ENCODE measurements at regions not wholly inside any gene's neighbourhood (a gene's known extent, or its start where the extent isn't known, plus 50 kb on each side); places are given as distances from the start of the nearest gene placed in this dataset.

DNA sequence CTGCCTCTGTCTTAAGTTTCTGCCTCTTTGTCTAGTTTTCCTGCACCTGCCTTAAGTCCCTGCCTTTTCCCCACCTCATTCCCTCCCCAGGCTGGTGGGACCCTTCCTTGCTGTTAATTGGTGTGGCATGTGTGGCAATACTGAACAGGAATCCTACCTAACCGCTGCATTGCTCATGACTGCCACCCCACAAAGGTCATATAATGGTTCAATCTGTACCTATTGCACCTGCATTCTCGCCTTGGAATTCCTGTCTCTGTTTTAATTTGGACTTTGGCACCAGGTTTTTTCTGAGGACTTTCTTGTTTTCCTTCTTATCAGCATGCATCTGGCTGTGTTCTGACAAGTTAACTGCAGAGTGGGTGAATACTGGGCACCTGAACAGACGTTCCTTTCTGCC lies 966.2 kb upstream of the TMEM132C start:
- no peak for DNase-seq

DNA sequence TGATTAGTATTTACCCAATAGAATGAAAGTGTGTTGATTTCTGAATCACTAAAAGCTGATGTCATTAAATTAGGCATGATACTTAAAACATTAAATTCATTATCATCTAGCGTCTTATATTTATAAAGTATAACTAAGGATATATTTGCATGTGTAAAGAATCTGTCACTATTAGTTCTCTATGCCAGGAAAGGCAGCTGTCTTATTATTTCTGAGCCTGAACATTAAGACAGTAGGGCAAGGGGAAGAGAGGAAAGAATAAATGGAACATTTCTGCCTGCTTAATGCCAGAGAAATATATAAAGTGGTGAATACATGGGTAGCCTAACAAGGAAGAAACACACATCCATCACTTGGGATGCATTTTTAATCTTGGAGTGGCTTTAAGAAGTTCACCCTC lies 965.1 kb upstream of the TMEM132C start:
- DNase-seq: no peak

DNA sequence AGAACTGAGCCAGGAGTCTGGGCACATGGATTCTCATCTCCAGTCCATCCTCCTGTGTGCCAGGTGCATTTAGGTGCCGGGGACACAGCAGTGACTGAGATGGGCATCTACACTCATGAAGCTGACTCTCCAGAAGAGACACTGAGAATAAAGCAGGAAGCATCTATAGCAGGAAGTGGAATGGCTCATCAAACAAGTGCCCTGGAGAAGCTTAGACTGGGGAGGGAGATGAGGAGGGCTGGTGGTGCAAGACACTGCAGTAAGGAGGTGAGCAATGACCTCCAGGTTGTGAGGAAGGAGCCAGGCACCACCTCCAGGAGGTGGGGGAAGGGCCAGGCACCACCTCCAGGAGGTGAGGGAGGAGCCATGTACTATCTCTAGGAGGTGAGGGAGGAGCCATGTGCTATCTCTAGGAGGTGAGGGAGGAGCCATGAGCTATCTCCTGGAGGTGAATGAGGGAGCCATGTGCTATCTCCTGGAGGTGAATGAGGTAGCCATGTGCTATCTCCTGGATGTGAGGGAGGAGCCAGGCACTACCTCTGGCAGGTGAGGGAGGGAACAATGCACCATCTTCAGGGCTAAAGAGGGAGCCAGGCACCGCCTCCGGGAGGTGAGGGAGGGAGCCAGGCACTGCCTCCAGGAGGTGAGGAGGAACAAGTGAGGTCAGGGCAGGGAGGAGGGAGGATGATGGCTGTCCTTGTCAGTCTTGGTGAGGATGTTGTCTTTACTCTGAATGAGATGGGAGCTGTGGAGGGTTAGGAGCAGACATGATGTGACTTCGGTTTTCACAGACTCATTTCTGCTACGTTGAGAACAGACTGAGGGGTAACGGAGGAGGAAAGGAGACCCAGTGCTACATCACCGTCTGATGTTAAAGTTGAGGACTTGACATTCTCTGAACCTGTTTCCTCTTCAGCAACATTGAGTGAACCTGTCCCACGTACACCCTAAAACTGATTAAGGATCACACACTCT lies 961.9 kb upstream of the TMEM132C start:
- no peak for DNase-seq

DNA sequence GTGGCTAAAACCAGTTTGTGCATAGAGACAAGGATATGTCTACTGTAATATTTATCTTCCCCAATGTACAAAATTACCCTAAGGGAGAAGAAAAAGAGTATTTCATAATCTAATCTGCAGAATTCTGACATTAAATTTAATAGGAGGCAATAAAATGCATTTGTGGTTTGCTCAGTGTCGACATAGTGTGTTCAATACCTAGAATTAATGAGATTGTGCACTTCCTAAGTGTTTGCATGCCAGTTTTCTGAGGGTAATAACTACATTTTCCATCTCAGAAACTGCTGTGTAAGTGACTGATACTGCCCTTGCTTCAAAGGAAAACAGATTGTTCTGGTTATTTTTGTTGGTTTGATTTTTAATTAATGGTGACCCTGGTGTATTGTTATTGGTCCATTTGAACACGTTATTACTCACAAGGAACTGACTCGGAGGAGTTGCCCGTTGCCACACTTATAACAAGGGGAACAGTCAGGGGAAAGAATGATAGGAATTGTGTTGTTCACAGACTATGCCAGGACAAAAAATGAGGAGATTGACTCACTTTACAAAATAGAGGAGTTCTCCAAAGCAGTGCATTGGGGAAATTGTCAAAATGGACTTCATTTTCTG lies 960.3 kb upstream of the TMEM132C start:
- DNase-seq: no peak

DNA sequence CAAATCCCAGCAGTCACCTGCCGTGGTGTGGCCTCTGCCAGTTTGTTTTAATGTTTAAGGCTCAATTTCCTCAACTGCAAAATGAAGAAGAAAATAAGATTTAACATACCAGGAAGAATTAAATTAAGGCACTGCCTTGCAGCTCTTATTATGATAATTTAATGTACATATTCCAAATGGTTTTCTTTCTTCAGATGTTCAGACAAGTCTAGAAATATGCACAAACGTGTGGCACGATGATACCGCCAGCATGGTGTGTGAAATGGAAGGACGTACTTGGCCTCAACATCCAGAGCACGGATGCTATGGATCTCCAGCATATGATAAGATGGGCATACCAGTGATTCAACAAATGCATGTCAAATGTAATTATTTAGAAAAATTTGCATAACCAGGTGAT lies 959.4 kb upstream of the TMEM132C start:
- DNase-seq: no peak

- DNase-seq: no peak
Measured at GRCh38 chr12:127308148-127308547, 958.8 kb upstream of the TMEM132C start.

GRCh38 chr12:127310548-127310947 lies 956.4 kb upstream of the TMEM132C start:
- no peak for DNase-seq

DNA sequence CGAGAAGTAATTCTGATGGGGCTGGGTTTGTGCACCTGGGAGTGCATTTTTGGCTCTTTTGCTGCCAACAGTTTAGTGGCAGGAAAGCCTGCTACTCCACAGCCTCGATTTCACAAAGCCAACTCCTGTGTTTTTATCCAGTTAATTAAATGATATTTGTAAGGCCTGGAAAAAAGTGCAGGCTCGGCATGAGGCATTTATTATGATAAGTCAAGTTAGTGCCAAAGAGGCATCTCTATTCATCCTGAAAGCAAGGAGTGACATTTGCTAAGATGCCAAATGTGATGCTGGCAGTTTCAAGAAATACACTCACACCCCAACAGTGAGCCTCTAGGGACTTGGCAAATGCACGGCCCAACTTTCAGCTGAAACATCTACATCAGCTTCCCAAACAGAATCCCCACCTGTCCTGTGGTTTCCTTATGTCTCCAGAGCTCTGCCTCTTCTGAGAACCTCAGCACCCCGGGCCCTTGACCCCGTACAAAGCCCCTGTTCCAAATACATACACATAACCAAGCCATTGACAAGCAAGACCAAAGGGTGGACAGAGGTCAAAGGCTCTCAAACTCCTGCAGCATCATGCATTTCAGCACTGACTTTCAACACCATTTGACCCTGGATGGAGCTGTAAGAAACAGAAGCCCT lies 955.1 kb upstream of the TMEM132C start:
- no peak for DNase-seq

DNA sequence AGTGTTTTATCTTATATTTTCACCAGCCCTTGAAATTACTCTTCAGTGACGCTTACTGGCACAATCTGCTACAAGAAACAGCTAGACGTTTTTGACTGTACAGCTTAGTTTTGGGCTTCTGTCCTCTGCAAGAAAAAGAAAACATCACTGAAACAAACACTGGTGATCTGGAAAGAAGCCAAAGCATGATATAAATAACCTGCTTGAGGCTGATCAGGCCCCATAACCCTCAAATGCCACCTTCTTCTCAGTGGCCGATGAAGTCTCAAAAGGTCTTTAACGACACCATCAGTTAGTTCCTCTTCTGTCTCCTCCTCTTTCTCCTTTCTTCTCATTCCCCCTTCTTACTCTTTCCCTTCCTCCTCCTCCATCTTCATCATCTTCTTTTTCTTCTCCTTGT lies 942.3 kb upstream of the TMEM132C start:
- no peak for DNase-seq

DNA sequence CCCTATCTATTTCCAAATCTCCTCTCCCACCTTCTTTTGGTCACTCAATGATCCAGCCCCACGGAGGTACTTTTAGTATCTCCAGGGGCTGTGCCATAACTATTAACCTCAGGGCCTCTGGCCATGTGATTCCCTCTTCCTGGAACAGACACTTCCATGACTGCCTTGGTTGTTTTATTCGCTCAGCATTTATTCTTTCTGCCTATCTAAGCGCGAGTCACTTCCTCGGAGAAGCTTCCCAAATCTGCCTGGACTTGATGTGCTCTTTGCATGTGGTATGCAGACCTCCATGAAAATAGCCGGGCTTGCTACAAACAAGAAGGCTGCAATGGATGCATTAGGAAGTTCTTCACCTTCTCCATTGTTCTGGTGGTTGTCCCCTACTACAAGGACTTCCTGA lies 939.0 kb upstream of the TMEM132C start:
- no peak for DNase-seq

DNA sequence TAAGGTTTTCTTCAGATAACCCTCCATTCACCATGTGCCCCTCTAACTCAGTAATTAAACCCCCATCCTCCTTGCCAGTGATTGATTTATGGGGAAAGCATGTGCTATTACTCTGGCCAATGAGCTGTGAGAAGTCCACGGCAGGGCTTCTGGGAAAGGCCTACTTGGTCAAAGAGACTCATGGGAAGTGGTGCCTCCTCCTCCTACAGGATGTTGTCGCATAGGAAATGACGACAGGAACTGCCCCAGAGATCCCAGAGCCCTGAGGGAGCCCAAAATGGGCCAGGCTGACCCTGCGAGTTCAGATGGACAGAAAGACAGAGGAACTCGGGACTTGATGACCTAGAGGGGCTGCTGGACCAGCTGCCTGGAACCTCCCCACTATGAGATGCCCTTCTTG lies 938.1 kb upstream of the TMEM132C start:
- no peak for DNase-seq

GRCh38 chr12:127334365-127334764 lies 932.6 kb upstream of the TMEM132C start:
- no peak for DNase-seq

DNA sequence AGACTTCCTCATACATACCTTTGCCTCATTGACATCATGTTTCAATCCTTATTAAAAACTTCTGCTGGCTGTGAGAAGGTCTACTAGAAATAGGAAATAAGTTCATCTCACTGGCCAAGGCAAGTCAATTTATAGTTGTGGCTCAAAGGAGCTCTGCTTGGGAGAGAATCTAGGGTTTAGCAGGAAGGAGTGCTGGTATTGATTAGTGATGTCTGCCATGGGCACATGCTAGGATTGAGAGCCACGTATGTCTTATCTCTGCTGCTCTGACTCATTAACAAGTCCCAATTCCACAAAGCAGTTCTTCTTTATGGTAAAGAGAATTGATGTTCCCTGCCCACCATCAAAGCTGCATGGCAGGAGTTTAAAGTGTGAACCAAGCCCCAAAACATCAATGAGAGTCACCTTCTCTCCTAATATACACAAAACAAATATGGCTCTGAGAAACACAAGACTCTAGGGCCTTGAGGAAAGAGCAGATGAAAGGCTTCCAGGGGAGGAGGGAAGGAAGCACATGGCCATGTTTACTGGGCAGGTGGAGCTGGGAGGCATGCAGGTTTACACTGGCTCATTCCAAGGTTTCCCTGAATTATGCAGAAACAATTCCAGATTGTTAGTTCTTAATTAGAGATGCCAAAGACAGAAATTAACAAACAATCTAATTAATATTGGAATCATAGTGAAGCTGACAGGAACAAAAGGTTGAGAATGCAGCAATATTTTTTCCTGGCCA lies 931.9 kb upstream of the TMEM132C start:
- DNase-seq: no peak

DNA sequence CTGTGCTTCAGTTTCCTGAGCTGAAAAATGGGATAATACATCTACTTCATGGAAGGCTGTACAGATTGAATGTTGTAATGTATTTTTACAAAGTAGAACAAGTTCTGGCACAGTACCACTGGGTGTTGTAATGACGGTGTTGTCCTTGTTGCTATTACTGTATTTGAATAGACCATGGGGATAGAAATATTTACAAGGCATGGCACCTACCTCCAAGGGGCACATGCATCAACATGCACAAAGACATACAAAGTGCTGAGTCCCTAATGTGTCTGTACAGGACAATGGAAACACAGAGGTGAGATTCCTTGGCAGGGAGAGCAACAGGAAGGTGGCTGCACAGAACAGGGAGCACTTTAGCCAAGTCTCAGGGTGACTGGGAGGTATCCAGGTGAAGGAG lies 930.6 kb upstream of the TMEM132C start:
- no peak for DNase-seq

GRCh38 chr12:127339065-127339464 lies 927.9 kb upstream of the TMEM132C start:
- DNase-seq: no peak

DNA sequence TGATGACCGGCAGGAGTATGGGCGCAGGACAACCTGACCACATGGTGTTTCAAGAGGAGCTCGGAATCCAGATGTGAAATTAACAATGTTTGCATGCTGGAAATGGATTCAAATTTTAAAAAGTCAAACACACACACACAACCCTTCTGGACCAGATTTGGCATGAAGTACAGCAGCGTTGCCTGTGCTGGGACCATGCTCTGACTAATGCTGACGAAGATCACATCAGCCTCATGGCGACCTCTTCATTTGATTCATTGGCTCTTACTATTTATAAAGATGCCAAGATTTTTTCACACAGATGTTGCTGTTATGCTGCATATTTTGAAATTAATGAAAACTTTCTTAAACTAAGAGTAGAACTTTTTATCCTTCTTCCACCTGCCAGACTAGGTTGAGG lies 926.6 kb upstream of the TMEM132C start:
- DNase-seq: no peak

GRCh38 chr12:127342861-127343260 lies 924.1 kb upstream of the TMEM132C start:
- no peak for DNase-seq

GRCh38 chr12:127343940-127344339 lies 923.0 kb upstream of the TMEM132C start:
- DNase-seq: no peak

- DNase-seq: no peak
Measured at GRCh38 chr12:127351481-127352010, 915.4 kb upstream of the TMEM132C start.

- DNase-seq: no peak
Measured at GRCh38 chr12:127355061-127355841, 911.7 kb upstream of the TMEM132C start.

DNA sequence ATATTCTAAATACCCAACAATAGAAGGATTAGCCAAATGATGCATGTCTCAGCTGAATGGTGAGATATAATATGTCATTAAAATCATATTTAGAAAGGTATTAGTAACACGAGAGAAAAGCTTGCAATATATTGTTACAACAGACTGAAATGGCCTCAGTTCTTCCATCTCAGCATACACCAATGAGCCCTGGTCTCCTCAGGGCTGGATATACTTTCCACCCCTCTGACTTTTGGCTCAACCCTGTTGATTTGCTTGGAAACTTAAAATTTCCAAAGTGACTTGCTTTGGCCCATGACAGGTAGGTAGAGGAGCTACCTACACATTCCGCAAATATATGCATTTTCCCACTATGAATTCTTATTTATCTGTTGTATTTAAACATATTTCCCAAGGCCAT lies 908.1 kb upstream of the TMEM132C start:
- DNase-seq: no peak

GRCh38 chr12:127360580-127360979 lies 906.4 kb upstream of the TMEM132C start:
- no peak for DNase-seq

Data from CD4-positive, alpha-beta T cell treated with Interleukin-4 for 1 hour (primary cell).